GM13976 (cell line): ENCODE measurements at regions not wholly inside any gene's neighbourhood (a gene's known extent, or its start where the extent isn't known, plus 50 kb on each side); places are given as distances from the start of the nearest gene placed in this dataset.

Experiments
- DNase-seq: peaks from one replicate; pipeline ENCODE4 v3.0.0; 2012; ENCODE audit warnings: low spot score
- CTCF ChIP-seq: IDR thresholded peaks from 2 replicates; pipeline ENCODE4 v1.5.1; 2012; ENCODE audit warnings: borderline replicate concordance, mild to moderate bottlenecking; ENCODE audit not compliant: insufficient read depth; ENCODE audit errors: extremely low read depth, missing control alignments, control extremely low read depth
- in situ Hi-C: fragments of 300-500 bp; cut with MboI; formaldehyde crosslinking; loops from one replicate; pipeline ENCODE4 v1.12.0; 2022; ENCODE audit warnings: low sequenced_read_pairs, mixed read lengths, inconsistent platforms; ENCODE audit not compliant: unreplicated experiment

GRCh38 chr2:128638341-128639119 lies 319.9 kb upstream of the HS6ST1 start:
- in situ Hi-C loops, result no loop called here
- no peak for TF ChIP-seq CTCF
- DNase-seq, result no peak

GRCh38 chr2:128639120-128639477 lies 320.4 kb upstream of the HS6ST1 start:
- TF ChIP-seq CTCF, result no peak
- no peak for DNase-seq
- in situ Hi-C loops, result no loop called here

- in situ Hi-C loops, result no loop called here
- no peak for DNase-seq
- TF ChIP-seq CTCF, result no peak
Observed at GRCh38 chr2:128639693-128640092, 321.0 kb upstream of the HS6ST1 start.

GRCh38 chr2:128640166-128640844 lies 321.6 kb upstream of the HS6ST1 start:
- in situ Hi-C loops, result no loop called here
- no peak for TF ChIP-seq CTCF
- no peak for DNase-seq

GRCh38 chr2:128640845-128641360 lies 322.2 kb upstream of the HS6ST1 start:
- in situ Hi-C loops, result no loop called here
- no peak for TF ChIP-seq CTCF
- DNase-seq, result no peak

- in situ Hi-C loops, result no loop called here
- TF ChIP-seq CTCF, result no peak
- DNase-seq, result no peak
Observed at GRCh38 chr2:128641421-128642080, 322.9 kb upstream of the HS6ST1 start.
